Kidney tubule cell (primary cell): ENCODE measurements at regions not wholly inside any gene's neighbourhood (a gene's known extent, or its start where the extent isn't known, plus 50 kb on each side); places are given as distances from the start of the nearest gene placed in this dataset.
A peak's percentile ranks its signal among the peaks of the same experiment; 100 is the strongest.
"Not testable (repeated sequence)": the region's sequence is repeated elsewhere in the genome, so short reads cannot be mapped to it uniquely, and the experiment has no call there.

Experiments used
- DNase-seq: peaks from one replicate; pipeline ENCODE4 v3.0.0-alpha.2; 2018; ENCODE audit warnings: low spot score

DNA sequence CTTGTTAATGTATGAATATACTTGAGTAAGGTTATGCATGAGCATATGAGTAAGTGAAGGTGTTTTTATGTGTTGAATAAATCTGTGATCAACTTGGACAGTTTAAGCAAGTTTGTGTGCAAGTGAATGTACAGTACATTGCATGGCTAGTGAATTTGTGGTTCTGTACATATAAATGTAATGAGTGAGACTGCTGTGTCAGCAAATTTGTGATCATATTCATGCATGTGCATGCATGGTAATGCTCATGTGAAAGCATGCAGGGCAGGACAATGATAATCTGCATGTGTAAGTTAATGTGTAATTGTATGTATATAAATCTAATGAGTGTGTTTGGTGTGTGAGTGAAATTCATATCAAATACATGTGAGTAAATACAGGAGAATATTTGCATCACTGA lies 188.5 kb downstream of the PWWP3B start:
- DNase-seq = no peak

GRCh38 chrX:106363214-106363613 lies 195.1 kb downstream of the PWWP3B start:
- no peak for DNase-seq

DNA sequence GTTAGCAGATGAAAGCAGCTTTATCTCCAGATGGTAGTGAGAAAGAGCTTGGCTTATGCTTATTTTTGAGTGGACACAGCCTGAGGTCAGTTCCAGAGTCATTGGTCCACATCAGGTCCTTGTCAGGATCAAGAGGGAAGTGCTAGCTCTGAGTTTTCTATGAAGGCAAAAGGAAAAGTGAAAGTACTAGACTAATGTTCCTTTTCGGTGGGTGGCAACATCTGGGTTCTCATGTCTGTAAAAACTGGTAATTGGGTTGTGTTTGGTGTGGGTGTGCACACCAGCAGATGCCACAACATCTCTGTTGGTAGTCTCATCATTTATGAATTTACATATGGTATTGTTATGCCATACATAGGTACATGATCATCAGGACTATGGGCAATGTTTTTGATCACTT lies 210.5 kb downstream of the PWWP3B start:
- no peak for DNase-seq

DNA sequence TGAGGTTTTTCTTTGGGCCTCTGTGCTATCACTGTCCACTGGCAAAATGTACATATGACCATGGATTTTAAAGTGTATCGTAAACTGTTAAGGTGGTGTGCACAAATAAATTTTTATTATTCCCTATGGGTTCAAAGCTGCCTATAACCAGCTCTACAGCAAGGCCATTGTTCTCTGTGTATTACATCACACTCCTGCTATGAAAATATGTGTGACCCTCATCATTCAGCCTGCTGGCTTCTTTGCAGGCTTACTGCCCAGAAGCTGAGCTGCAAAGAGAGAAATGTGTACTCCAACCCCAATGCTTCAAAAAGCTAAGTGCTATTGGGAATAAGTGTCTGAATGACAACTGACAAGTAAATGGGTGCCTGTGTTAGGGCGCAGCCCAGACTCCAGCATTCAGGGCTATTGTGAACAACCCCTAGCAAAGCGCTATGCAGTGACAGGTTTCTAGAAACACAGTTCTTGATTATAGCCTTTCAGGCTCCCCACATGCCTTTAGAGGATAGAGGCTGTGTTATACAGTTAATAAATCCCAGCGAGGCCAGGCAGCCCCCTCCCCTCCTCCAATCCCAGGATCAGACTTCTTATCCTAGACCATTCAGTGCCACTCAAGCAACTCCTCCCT lies 220.4 kb upstream of the RADX start:
- no peak for DNase-seq

DNA sequence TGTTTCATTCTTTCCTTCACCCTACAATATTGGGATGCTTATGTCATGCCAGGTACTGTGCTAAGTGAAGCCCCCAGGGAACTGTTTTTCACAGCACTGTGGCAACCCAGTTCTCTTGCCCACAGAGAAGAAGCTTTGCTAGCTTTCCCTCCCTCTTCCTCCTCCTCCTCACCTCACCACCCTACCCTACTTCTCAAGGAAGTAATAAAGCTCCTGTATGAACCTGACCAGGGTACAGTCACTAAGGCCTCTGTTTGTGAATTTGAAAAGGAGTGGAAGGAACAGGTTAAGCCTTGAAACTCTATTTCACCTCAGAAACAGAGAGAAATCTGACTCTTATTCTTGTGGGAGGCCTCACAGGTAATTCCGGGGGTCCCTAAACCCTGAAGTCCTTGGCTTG lies 219.4 kb upstream of the RADX start:
- DNase-seq = no peak

DNA sequence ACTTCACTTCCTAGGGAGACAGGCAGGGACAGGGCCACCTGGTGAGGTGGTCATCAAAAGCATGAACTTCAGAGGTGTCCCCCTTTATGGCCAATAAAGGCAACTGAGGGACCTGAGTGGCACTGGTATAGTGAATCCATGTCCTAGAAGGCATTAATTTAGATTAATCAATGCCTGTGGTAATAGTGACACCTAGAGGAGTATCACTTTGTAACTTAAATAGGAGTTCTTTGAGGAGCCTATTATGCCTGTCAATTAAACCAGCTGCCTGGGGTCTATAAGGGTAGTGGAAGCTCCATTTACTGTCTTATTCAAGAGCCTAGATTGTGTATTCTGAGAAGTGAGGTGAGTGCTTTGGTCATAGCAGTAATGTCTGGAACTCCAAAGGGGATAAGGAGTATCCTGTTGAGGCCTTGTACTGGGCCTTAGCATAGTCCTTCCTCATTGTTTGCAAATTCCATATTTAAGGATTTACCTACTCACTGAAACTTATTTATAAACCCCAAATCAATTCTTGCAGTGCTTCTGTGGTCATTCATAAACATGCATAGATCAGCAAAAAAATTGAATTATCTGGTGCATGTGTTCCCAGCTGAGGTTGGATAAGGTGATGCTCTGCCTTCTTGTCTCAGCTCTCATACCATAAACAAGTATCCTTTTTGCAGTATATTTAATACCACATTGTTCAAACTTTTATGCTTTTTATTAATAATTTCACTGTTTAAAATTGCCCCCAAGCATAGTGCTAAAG lies 213.8 kb upstream of the RADX start:
- peak; percentile 38 for DNase-seq

GRCh38 chrX:106401965-106402559 lies 209.7 kb upstream of the RADX start:
- DNase-seq = no peak

GRCh38 chrX:106404512-106404911 lies 207.3 kb upstream of the RADX start:
- DNase-seq = peak; percentile 19

DNA sequence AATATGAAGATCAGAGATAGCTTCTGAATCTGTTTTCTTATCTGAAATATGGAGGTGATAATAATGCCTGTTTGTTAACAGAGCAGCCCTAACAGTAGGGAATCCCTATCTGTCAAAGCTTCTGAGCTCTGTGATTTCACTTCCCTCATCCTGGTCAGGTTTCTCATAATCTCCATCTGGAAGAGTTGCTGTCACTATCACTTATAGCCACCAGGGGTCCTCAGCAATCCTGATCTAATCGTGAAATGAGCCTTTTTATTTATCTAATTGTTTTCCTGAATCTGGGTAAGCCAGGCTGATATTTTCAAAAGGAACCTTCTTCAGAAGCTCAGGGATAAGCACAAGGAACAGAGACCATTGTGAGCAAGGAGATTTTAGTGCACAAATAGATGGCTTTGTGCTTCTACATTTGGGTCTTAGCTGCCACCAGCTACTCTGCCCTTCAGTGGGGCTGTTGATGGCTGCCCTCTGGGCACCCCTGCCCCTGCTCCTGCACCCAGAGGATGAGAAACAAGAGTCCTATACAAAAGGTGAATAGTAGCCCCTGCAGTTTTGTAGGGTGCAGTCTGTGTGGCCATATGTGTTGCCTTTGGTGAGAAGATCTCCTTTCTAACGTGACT lies 196.4 kb upstream of the RADX start:
- peak; percentile 35 for DNase-seq

- no peak for DNase-seq
Observed at GRCh38 chrX:106436691-106437090, 175.1 kb upstream of the RADX start.

DNA sequence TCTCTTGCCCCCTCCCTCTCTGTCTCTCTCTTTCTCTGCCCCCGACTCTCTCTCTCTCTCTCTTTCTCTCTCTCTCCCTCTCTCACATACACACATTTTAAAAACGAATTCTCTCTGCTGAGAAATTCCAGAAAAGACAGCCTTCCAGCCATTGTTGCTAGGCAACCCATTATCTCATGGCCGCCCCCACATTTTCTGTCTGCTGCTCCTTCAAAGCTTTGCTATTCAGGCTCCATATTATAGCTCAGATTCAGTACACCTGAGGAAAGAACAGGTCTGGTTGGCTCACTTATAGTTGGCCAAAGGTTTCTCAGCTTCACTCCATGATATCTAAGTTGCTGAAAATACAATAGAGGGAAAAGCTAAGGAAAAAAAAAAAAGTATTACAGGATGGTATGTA lies 174.4 kb upstream of the RADX start:
- DNase-seq = no peak

DNA sequence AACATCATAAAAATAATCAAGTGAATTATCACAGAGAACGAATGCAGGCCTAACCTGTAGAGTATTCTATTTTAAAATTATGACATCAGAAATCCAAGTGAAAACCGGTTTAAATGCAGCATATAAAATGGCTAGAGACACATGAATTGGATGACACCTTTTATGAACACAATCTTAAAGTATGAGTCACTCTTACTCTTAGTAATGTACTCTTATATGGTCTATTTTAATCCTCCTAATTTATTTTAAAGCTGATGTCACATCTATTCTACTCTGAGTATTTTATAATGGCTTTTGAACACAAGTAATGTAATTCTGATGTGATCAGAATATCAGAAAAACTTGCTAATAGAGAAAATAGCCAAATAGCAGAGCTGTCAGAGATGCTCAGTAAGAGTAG lies 161.4 kb upstream of the RADX start:
- DNase-seq = no peak

GRCh38 chrX:106451933-106452332 lies 159.8 kb upstream of the RADX start:
- DNase-seq = no peak

- no peak for DNase-seq
Observed at GRCh38 chrX:106454991-106455390, 156.8 kb upstream of the RADX start.

DNA sequence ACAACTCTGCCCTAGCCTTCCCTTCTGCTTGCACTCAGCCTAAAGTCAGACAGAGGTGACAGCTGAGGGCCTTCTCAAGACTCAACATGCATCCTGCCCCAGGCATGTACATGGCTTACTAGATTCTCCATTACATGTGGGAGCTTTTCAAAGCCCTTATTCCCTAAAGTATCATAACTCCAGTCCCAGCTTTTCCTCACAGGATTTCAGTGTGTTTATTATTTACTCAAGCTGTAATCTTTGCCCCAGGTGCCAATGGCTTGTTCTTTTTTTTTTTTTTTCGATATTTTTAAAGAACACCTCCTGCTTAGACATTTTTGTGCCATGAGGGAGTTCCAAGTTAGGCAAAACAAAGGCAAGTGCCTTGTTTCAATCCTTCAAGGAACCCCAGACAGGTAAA lies 154.0 kb upstream of the RADX start:
- no peak for DNase-seq

DNA sequence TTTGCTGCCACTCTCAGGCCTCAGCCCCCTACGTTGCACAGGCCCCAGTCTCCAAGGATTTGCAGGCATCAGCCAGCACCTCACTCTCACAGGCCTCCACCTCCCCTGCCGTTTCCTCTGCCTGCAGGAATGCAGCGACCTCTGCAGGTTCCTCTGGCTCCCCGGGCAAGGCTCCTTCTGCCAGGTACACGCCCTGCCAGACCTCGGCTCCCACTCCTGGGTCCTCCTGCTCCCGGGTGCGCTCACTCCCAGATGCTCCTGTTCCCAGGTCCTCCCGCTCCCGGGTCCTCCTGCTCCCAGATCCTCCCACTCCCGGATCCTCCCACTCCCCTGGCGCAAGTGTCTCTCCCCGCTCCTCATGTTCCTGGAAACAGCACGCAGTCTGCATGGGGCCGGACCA lies 144.4 kb upstream of the RADX start:
- no peak for DNase-seq

DNA sequence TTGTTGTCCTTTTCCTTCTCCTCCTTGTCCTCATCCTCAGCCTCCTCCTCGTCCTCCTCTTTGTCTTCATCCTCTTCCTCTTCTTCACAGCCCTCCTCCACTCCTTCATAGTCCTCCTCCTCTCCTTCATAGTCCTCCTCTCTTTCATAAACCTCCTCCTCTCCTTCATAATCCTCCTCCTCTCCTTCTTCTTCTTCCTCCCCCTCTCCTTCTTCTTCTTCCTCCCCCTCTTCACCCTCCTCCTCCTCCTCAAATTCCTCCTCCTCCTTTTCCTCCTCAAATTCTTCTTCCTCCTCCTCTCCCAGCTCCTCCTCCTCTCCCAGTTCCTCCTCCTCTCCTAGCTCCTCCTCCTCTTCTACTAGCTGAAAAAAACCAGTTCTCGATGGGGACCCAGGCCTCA lies 143.8 kb upstream of the RADX start:
- DNase-seq = no peak

- DNase-seq = no peak
Observed at GRCh38 chrX:106468433-106468832, 143.3 kb upstream of the RADX start.

DNA sequence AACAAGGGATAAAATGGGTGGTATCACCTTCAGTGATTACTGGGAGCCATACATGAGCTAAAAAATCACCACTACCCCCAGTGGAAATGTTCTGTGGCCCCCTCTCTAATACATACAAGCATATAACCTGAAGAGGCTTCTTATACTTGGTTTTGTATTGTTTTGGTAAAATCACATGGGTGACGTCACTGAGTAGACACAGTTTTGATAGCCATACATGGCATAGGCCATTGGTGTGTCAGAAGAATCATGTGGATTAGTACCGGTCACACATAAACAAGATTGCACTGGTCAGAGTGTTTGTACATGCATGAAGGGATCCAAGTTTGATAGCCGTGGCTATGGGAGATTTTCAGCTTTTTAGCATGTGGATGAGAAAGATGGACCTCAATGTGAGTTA lies 131.9 kb upstream of the RADX start:
- no peak for DNase-seq

DNA sequence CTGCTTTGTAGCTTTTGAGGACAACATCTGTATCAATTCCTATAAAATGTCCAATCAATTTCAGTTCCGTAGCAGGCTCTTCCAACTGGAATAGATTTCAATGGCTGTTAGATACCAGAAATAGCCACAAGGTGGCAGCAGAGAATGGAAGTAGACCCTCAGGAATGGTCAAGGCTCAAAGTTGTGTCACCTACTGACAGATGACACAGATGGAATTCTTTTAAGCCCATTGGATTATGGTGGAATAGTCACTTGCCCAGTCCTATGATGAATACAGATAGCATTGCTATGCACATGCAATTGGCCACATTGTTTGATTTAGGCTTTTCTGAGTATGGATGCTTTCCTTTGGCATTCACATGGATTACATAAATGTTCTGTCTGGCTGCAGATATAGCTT lies 130.4 kb upstream of the RADX start:
- peak; percentile 73 for DNase-seq

GRCh38 chrX:106484233-106484632 lies 127.5 kb upstream of the RADX start:
- DNase-seq = peak; percentile 6

DNA sequence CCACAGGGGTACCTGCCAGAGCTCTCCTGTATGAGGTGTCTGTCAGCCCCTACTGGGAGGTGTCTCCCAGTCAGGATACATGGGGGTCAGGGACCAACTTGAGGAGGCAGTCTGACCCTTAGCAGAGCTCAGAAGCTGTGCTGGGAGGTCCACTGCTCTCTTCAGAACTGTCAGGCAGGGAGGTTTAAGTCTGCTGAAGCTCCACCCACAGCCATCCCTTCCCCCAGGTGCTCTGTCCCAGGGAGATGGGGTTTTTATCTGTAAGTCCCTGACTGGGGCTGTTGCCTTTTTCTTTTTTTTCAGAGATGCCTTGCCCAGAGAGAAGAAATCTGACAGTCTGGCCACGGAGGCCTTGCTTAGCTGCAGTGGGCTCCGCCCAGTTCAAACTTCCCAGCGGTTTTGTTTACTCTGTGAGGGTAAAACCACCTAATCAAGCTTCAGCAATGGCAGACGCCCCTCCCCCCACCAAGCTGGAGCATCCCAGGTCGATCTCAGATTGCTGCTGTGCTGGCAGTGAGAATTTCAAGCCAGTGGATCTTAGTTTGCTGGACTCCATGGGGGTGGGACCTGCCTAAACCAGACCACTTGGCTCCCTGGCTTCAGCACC lies 118.5 kb upstream of the RADX start:
- not testable (repeated sequence) for DNase-seq

GRCh38 chrX:106499473-106499872 lies 112.3 kb upstream of the RADX start:
- DNase-seq = no peak
